WTC11 (cell line): ENCODE measurements at regions not wholly inside any gene's neighbourhood (a gene's known extent, or its start where the extent isn't known, plus 50 kb on each side); places are given as distances from the start of the nearest gene placed in this dataset.

Experiments
- ATAC-seq: fragments of 200-7000 bp; cut with Tn5 transposase; 2 replicates; pipeline ENCODE4 v1.10.0; 2021; ENCODE audit warnings: mild to moderate bottlenecking, moderate library complexity
- CTCF ChIA-PET: fragments of 300-600 bp; sonication (Branson Sonifier 250); formaldehyde crosslinking; loops from one replicate; lab custom pipeline; 2021; ENCODE audit warnings: antibody characterized with exemption; lab: Charles Lee
- POLR2A ChIA-PET: fragments of 350-600 bp; sonication (Branson Sonifier 250); formaldehyde crosslinking; loops from one replicate; lab custom pipeline; 2021; ENCODE audit warnings: antibody characterized with exemption; lab: Charles Lee
- DNase-seq: peaks from one replicate; pipeline ENCODE4 v3.0.0; 2021; ENCODE audit warnings: low spot score
- H3K27ac Mint-ChIP-seq: 2 replicates; pipeline ENCODE4 v1.8.0; 2021; ENCODE audit warnings: mixed read lengths
- H3K27me3 Mint-ChIP-seq: 2 replicates; pipeline ENCODE4 v1.8.0; 2021; ENCODE audit warnings: low read depth, mild to moderate bottlenecking, moderate library complexity, mixed read lengths
- H3K36me3 Mint-ChIP-seq: 2 replicates; pipeline ENCODE4 v1.8.0; 2021; ENCODE audit warnings: mixed read lengths
- H3K4me1 Mint-ChIP-seq: 2 replicates; pipeline ENCODE4 v1.8.0; 2022; ENCODE audit warnings: mixed read lengths
- H3K4me3 Mint-ChIP-seq: 2 replicates; pipeline ENCODE4 v1.8.0; 2021; ENCODE audit warnings: mild to moderate bottlenecking, moderate library complexity, mixed read lengths
- H3K9me3 Mint-ChIP-seq: 2 replicates; pipeline ENCODE4 v1.8.0; 2021; ENCODE audit warnings: mixed read lengths
- ESRRA ChIP-seq: sonication (generic); formaldehyde crosslinking; IDR thresholded peaks from 2 replicates; pipeline ENCODE4 v1.8.1; 2022; ENCODE audit warnings: mild to moderate bottlenecking, missing genetic modification reagents, borderline replicate concordance
- FOXP1 ChIP-seq: sonication (generic); formaldehyde crosslinking; IDR thresholded peaks from 2 replicates; pipeline ENCODE4 v1.8.0; 2022; ENCODE audit warnings: missing genetic modification reagents, mild to moderate bottlenecking, moderate library complexity, borderline replicate concordance
- GABPB1 ChIP-seq: sonication (generic); formaldehyde crosslinking; IDR thresholded peaks from 2 replicates; pipeline ENCODE4 v1.8.1; 2023; ENCODE audit warnings: mild to moderate bottlenecking, missing genetic modification reagents
- HMGA2 ChIP-seq: fragments of 250-450 bp; sonication (Bioruptor Pico); IDR thresholded peaks from 2 replicates; pipeline ENCODE4 v1.4.0; 2021; ENCODE audit warnings: mild to moderate bottlenecking, moderate library complexity
- JAZF1 ChIP-seq: fragments of 250-450 bp; sonication (Bioruptor Pico); IDR thresholded peaks from 2 replicates; pipeline ENCODE4 v1.9.0; 2021; ENCODE audit warnings: moderate library complexity, mild to moderate bottlenecking, inconsistent platforms
- JUN ChIP-seq: sonication (generic); formaldehyde crosslinking; IDR thresholded peaks from 2 replicates; pipeline ENCODE4 v1.8.0; 2023; ENCODE audit warnings: mild to moderate bottlenecking, missing genetic modification reagents
- KAT7 ChIP-seq: sonication (generic); formaldehyde crosslinking; IDR thresholded peaks from 2 replicates; pipeline ENCODE4 v1.8.1; 2023; ENCODE audit warnings: missing genetic modification reagents, mild to moderate bottlenecking, borderline replicate concordance
- MYBL2 ChIP-seq: sonication (generic); formaldehyde crosslinking; IDR thresholded peaks from 2 replicates; pipeline ENCODE4 v1.8.1; 2023; ENCODE audit warnings: mild to moderate bottlenecking, moderate library complexity, missing genetic modification reagents
- NFATC4 ChIP-seq: fragments of 250-450 bp; sonication (Bioruptor Pico); IDR thresholded peaks from 2 replicates; pipeline ENCODE4 v1.9.0; 2021; ENCODE audit warnings: mild to moderate bottlenecking
- NFE2L1 ChIP-seq: sonication (generic); formaldehyde crosslinking; IDR thresholded peaks from 2 replicates; pipeline ENCODE4 v1.8.1; 2023; ENCODE audit warnings: missing genetic modification reagents
- NR2C2 ChIP-seq: sonication (generic); formaldehyde crosslinking; IDR thresholded peaks from 2 replicates; pipeline ENCODE4 v1.8.0; 2022; ENCODE audit warnings: mild to moderate bottlenecking, missing genetic modification reagents
- RELA ChIP-seq: sonication (generic); formaldehyde crosslinking; IDR thresholded peaks from 2 replicates; pipeline ENCODE4 v1.8.1; 2022; ENCODE audit warnings: missing genetic modification reagents, mild to moderate bottlenecking, borderline replicate concordance
- SMAD4 ChIP-seq: sonication (generic); formaldehyde crosslinking; IDR thresholded peaks from 2 replicates; pipeline ENCODE4 v1.8.0; 2022; ENCODE audit warnings: mild to moderate bottlenecking, missing genetic modification reagents
- SP1 ChIP-seq: sonication (generic); formaldehyde crosslinking; conservative IDR thresholded peaks from 2 replicates; pipeline ENCODE4 v1.8.1; 2022; ENCODE audit warnings: missing genetic modification reagents
- TEAD1 ChIP-seq: sonication (generic); formaldehyde crosslinking; IDR thresholded peaks from 2 replicates; pipeline ENCODE4 v1.8.0; 2022; ENCODE audit warnings: mild to moderate bottlenecking, missing genetic modification reagents
- ZNF121 ChIP-seq: sonication (generic); formaldehyde crosslinking; IDR thresholded peaks from 2 replicates; pipeline ENCODE4 v1.8.0; 2023; ENCODE audit warnings: missing genetic modification reagents
- ZNF232 ChIP-seq: sonication (generic); formaldehyde crosslinking; IDR thresholded peaks from 2 replicates; pipeline ENCODE4 v1.8.0; 2022; ENCODE audit warnings: mild to moderate bottlenecking, missing genetic modification reagents
- ZNF396 ChIP-seq: fragments of 250-450 bp; sonication (Bioruptor Pico); IDR thresholded peaks from 2 replicates; pipeline ENCODE4 v1.8.0; 2021; ENCODE audit warnings: mild to moderate bottlenecking, moderate library complexity, borderline replicate concordance
- TF ChIP-seq, protein P1 (sequence below): sonication (generic); formaldehyde crosslinking; IDR thresholded peaks from 2 replicates; pipeline ENCODE4 v1.8.0; 2023; ENCODE audit warnings: missing genetic modification reagents, mild to moderate bottlenecking, borderline replicate concordance
- TF ChIP-seq, protein P2 (sequence below): sonication (generic); formaldehyde crosslinking; IDR thresholded peaks from 2 replicates; pipeline ENCODE4 v1.8.1; 2023; ENCODE audit warnings: mild to moderate bottlenecking, missing genetic modification reagents
- TF ChIP-seq, protein P3 (sequence below): fragments of 250-450 bp; sonication (Bioruptor Pico); IDR thresholded peaks from 2 replicates; pipeline ENCODE4 v1.9.0; 2021; ENCODE audit warnings: mild to moderate bottlenecking
- TF ChIP-seq, protein P4 (sequence below): sonication (generic); formaldehyde crosslinking; IDR thresholded peaks from 2 replicates; pipeline ENCODE4 v1.8.0; 2023; ENCODE audit warnings: missing genetic modification reagents
- TF ChIP-seq, protein P5 (sequence below): sonication (generic); formaldehyde crosslinking; IDR thresholded peaks from 2 replicates; pipeline ENCODE4 v1.8.1; 2023; ENCODE audit warnings: mild to moderate bottlenecking, missing genetic modification reagents
- TF ChIP-seq, protein P6 (sequence below): fragments of 200-600 bp; IDR thresholded peaks from 2 replicates; pipeline ENCODE4 v1.8.0; 2022; ENCODE audit warnings: antibody characterized with exemption
- TF ChIP-seq, protein P7 (sequence below): sonication (generic); formaldehyde crosslinking; IDR thresholded peaks from 2 replicates; pipeline ENCODE4 v1.8.1; 2022; ENCODE audit warnings: mild to moderate bottlenecking, moderate library complexity, missing genetic modification reagents
- TF ChIP-seq, protein P8 (sequence below): sonication (generic); formaldehyde crosslinking; IDR thresholded peaks from 2 replicates; pipeline ENCODE4 v1.8.1; 2023; ENCODE audit warnings: mild to moderate bottlenecking, moderate library complexity, missing genetic modification reagents

DNA sequence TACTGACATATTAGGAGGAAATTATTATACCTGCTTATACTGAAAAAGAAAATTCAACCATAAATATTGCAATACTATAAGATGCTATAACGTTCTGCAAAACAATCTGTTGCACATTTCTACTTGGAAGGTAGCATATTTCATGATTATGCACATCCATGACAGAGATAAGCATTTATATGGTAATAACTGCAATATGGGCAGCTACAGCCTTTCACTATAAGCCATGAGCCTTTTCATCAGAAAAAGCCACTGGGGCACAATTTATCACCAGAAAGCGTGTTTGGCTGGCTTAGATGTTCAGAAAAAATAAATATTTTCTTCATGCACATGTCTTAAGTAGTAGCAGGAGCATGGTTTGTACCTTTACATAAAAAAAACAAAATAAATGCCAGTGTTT, 340.7 kb downstream of the GALC start (continued):
- TF ChIP-seq FOXP1 (CRISPR knock-in tag) (no peak), RELA (CRISPR knock-in tag) (no peak), SP1 (CRISPR knock-in tag) (no peak), NR2C2 (CRISPR knock-in tag) (no peak), JUN (CRISPR knock-in tag) (no peak), HMGA2 (CRISPR knock-in tag) (no peak), ZNF396 (CRISPR knock-in tag) (no peak), ESRRA (CRISPR knock-in tag) (no peak)
- TF ChIP-seq, protein P1, sequence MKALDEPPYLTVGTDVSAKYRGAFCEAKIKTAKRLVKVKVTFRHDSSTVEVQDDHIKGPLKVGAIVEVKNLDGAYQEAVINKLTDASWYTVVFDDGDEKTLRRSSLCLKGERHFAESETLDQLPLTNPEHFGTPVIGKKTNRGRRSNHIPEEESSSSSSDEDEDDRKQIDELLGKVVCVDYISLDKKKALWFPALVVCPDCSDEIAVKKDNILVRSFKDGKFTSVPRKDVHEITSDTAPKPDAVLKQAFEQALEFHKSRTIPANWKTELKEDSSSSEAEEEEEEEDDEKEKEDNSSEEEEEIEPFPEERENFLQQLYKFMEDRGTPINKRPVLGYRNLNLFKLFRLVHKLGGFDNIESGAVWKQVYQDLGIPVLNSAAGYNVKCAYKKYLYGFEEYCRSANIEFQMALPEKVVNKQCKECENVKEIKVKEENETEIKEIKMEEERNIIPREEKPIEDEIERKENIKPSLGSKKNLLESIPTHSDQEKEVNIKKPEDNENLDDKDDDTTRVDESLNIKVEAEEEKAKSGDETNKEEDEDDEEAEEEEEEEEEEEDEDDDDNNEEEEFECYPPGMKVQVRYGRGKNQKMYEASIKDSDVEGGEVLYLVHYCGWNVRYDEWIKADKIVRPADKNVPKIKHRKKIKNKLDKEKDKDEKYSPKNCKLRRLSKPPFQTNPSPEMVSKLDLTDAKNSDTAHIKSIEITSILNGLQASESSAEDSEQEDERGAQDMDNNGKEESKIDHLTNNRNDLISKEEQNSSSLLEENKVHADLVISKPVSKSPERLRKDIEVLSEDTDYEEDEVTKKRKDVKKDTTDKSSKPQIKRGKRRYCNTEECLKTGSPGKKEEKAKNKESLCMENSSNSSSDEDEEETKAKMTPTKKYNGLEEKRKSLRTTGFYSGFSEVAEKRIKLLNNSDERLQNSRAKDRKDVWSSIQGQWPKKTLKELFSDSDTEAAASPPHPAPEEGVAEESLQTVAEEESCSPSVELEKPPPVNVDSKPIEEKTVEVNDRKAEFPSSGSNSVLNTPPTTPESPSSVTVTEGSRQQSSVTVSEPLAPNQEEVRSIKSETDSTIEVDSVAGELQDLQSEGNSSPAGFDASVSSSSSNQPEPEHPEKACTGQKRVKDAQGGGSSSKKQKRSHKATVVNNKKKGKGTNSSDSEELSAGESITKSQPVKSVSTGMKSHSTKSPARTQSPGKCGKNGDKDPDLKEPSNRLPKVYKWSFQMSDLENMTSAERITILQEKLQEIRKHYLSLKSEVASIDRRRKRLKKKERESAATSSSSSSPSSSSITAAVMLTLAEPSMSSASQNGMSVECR (CRISPR knock-in tag): no peak
- TF ChIP-seq, protein P2, sequence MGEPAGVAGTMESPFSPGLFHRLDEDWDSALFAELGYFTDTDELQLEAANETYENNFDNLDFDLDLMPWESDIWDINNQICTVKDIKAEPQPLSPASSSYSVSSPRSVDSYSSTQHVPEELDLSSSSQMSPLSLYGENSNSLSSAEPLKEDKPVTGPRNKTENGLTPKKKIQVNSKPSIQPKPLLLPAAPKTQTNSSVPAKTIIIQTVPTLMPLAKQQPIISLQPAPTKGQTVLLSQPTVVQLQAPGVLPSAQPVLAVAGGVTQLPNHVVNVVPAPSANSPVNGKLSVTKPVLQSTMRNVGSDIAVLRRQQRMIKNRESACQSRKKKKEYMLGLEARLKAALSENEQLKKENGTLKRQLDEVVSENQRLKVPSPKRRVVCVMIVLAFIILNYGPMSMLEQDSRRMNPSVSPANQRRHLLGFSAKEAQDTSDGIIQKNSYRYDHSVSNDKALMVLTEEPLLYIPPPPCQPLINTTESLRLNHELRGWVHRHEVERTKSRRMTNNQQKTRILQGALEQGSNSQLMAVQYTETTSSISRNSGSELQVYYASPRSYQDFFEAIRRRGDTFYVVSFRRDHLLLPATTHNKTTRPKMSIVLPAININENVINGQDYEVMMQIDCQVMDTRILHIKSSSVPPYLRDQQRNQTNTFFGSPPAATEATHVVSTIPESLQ: no peak
- TF ChIP-seq, protein P3, sequence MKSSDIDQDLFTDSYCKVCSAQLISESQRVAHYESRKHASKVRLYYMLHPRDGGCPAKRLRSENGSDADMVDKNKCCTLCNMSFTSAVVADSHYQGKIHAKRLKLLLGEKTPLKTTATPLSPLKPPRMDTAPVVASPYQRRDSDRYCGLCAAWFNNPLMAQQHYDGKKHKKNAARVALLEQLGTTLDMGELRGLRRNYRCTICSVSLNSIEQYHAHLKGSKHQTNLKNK: no peak
- TF ChIP-seq, all 79 proteins: peak for 0

DNA sequence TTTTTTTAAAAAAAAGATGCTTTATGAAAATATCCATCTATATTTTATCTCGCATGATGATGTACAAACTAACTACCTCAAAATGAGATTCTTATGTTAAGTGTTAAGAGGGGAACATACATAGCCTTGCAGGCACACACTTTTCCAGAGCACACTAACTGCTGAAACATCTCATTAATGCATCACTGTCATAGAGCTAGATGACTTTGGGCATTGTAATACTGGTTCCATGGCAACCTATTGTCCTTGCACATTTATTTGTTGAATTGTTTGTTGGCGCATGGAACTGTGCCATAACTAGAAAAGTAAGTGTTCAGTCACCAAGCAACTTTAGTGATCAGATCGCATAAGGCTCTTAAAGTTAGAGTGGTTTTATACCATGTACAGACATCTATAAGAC, 348.3 kb downstream of the GALC start:
- POLR2A ChIA-PET: no interaction called here
- Mint-ChIP-seq H3K27me3 (no peaks in the 10 kb centered on the region; the same call in 1 of the 2 replicates), H3K4me3 (no peak overlapping the region), H3K4me1 (no peaks in the 10 kb centered on the region), H3K9me3 (peaks cover 30% of the 10 kb centered on the region), H3K36me3 (peaks cover 17% of the 10 kb centered on the region), H3K27ac (no peak overlapping the region)
- CTCF ChIA-PET: no interaction called here
- ATAC-seq (no peak), DNase-seq (no peak)
- TF ChIP-seq, protein P4, sequence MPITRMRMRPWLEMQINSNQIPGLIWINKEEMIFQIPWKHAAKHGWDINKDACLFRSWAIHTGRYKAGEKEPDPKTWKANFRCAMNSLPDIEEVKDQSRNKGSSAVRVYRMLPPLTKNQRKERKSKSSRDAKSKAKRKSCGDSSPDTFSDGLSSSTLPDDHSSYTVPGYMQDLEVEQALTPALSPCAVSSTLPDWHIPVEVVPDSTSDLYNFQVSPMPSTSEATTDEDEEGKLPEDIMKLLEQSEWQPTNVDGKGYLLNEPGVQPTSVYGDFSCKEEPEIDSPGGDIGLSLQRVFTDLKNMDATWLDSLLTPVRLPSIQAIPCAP (CRISPR knock-in tag): no peak
- TF ChIP-seq TEAD1 (CRISPR knock-in tag): no peak
- TF ChIP-seq KAT7 (CRISPR knock-in tag): no peak
- no peak for TF ChIP-seq JAZF1 (CRISPR knock-in tag)
- TF ChIP-seq ZNF232: no peak
- no peak for TF ChIP-seq MYBL2
- no peak for TF ChIP-seq ESRRA (CRISPR knock-in tag)
- TF ChIP-seq GABPB1 (CRISPR knock-in tag): no peak
- TF ChIP-seq NFE2L1 (CRISPR knock-in tag): no peak
- TF ChIP-seq, protein P5, sequence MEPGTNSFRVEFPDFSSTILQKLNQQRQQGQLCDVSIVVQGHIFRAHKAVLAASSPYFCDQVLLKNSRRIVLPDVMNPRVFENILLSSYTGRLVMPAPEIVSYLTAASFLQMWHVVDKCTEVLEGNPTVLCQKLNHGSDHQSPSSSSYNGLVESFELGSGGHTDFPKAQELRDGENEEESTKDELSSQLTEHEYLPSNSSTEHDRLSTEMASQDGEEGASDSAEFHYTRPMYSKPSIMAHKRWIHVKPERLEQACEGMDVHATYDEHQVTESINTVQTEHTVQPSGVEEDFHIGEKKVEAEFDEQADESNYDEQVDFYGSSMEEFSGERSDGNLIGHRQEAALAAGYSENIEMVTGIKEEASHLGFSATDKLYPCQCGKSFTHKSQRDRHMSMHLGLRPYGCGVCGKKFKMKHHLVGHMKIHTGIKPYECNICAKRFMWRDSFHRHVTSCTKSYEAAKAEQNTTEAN (CRISPR knock-in tag): no peak
- TF ChIP-seq, protein P6, sequence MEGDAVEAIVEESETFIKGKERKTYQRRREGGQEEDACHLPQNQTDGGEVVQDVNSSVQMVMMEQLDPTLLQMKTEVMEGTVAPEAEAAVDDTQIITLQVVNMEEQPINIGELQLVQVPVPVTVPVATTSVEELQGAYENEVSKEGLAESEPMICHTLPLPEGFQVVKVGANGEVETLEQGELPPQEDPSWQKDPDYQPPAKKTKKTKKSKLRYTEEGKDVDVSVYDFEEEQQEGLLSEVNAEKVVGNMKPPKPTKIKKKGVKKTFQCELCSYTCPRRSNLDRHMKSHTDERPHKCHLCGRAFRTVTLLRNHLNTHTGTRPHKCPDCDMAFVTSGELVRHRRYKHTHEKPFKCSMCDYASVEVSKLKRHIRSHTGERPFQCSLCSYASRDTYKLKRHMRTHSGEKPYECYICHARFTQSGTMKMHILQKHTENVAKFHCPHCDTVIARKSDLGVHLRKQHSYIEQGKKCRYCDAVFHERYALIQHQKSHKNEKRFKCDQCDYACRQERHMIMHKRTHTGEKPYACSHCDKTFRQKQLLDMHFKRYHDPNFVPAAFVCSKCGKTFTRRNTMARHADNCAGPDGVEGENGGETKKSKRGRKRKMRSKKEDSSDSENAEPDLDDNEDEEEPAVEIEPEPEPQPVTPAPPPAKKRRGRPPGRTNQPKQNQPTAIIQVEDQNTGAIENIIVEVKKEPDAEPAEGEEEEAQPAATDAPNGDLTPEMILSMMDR: no peak
- TF ChIP-seq SMAD4 (CRISPR knock-in tag): no peak
- TF ChIP-seq NFATC4 (CRISPR knock-in tag): no peak
- TF ChIP-seq, protein P7, sequence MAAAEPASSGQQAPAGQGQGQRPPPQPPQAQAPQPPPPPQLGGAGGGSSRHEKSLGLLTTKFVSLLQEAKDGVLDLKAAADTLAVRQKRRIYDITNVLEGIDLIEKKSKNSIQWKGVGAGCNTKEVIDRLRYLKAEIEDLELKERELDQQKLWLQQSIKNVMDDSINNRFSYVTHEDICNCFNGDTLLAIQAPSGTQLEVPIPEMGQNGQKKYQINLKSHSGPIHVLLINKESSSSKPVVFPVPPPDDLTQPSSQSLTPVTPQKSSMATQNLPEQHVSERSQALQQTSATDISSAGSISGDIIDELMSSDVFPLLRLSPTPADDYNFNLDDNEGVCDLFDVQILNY (CRISPR knock-in tag): no peak
- no peak for TF ChIP-seq ZNF121 (CRISPR knock-in tag)
- TF ChIP-seq, protein P8, sequence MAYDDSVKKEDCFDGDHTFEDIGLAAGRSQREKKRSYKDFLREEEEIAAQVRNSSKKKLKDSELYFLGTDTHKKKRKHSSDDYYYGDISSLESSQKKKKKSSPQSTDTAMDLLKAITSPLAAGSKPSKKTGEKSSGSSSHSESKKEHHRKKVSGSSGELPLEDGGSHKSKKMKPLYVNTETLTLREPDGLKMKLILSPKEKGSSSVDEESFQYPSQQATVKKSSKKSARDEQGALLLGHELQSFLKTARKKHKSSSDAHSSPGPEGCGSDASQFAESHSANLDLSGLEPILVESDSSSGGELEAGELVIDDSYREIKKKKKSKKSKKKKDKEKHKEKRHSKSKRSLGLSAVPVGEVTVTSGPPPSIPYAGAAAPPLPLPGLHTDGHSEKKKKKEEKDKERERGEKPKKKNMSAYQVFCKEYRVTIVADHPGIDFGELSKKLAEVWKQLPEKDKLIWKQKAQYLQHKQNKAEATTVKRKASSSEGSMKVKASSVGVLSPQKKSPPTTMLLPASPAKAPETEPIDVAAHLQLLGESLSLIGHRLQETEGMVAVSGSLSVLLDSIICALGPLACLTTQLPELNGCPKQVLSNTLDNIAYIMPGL (CRISPR knock-in tag): no peak
